GM12878 (cell line): ENCODE measurements at regions not wholly inside any gene's neighbourhood (a gene's known extent, or its start where the extent isn't known, plus 50 kb on each side); places are given as distances from the start of the nearest gene placed in this dataset.

Experiments used
- CHD2 ChIP-seq: IDR thresholded peaks from 2 replicates; pipeline ENCODE4 v1.6.1; 2011; ENCODE audit warnings: low read depth, low read length, improper control_type of control experiment, borderline replicate concordance
- CTCF ChIP-seq, 3 experiments: IDR thresholded peaks in 2 of 3; conservative IDR thresholded peaks in 1 of 3; 2 replicates each; pipeline ENCODE4 v1.5.1; 2011; ENCODE audit warnings: low read depth in 3 of 3, low read length in 3 of 3, mild to moderate bottlenecking in 3 of 3, control low read depth in 2 of 3, moderate library complexity in 2 of 3, inconsistent platforms in 1 of 3, mixed read lengths in 1 of 3; ENCODE audit not compliant: control insufficient read depth in 2 of 3, insufficient read depth in 1 of 3; ENCODE audit errors: extremely low read depth in 1 of 3
- IRF3 ChIP-seq: fragments of 450-650 bp; IDR thresholded peaks from 2 replicates; pipeline ENCODE4 v1.6.1; 2014; ENCODE audit warnings: mild to moderate bottlenecking
- LARP7 ChIP-seq: fragments of 450-650 bp; IDR thresholded peaks from 2 replicates; pipeline ENCODE4 v1.6.1; 2017; ENCODE audit warnings: mild to moderate bottlenecking
- MAX ChIP-seq: IDR thresholded peaks from 2 replicates; pipeline ENCODE4 v1.6.1; 2012; ENCODE audit warnings: low read depth, low read length, improper control_type of control experiment
- POLR2AphosphoS2 ChIP-seq: IDR thresholded peaks from 2 replicates; pipeline ENCODE4 v1.6.1; 2011; ENCODE audit warnings: low read depth, mild to moderate bottlenecking, low read length, improper control_type of control experiment, moderate library complexity
- SMC3 ChIP-seq: IDR thresholded peaks from 2 replicates; pipeline ENCODE4 v1.6.1; 2011; ENCODE audit warnings: low read length, improper control_type of control experiment, borderline replicate concordance
- ZBTB33 ChIP-seq: fragments of 450-650 bp; IDR thresholded peaks from 2 replicates; pipeline ENCODE4 v1.6.1; 2017; ENCODE audit warnings: mild to moderate bottlenecking

- TF ChIP-seq CTCF (IDR thresholded peaks at IDR 0.05 in 2 of 3, conservative IDR thresholded peaks at IDR 0.05 in 1 of 3; ENCODE audit: control insufficient read depth in 2 of 3, extremely low read depth in 1 of 3, insufficient read depth in 1 of 3, low read depth in 3 of 3, low read length in 3 of 3) (no peak), MAX (no peak), SMC3 (no peak), CHD2 (no peak), ZBTB33 (no peak), IRF3 (no peak), LARP7 (no peak), POLR2AphosphoS2 (no peak)
These were observed 166.1 kb upstream of the TEX13C start for GRCh38 chrX:125153621-125154020.
